ENCODE measurements at regions not wholly inside any gene's neighbourhood (a gene's known extent, or its start where the extent isn't known, plus 50 kb on each side); places are given as distances from the start of the nearest gene placed in this dataset.

DNA sequence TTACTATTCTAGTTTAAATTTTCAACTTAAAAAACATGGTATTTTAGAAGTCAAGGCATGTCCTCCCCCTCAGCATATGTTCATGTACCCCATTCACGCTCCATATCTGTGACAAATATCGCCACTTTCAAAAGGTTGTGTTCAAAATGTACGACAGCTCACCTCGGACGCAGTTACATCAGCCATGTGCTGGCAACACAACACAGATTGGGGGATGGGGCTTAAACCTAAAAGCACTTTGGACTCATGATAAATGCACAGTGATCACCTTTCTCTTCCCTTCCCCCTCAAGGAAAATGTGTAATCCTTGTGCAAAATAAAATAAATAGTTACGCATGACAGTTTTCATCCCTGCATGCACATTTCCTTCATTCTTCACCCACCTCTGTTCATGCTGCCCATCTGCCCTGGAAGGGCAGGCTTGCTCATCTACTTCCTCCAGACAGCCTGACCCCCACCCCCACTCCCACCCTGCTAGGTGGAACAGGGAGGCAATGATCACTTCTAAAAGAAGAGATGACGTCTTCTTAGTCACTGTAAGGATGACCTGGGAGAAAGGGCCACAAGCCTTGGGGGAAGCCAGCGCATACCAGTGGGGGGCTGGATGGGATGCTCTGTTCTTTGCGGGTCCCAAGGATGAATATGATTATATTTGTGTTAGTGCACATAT lies 271.4 kb upstream of the SEMA6D start:
- TF ChIP-seq, protein P1, sequence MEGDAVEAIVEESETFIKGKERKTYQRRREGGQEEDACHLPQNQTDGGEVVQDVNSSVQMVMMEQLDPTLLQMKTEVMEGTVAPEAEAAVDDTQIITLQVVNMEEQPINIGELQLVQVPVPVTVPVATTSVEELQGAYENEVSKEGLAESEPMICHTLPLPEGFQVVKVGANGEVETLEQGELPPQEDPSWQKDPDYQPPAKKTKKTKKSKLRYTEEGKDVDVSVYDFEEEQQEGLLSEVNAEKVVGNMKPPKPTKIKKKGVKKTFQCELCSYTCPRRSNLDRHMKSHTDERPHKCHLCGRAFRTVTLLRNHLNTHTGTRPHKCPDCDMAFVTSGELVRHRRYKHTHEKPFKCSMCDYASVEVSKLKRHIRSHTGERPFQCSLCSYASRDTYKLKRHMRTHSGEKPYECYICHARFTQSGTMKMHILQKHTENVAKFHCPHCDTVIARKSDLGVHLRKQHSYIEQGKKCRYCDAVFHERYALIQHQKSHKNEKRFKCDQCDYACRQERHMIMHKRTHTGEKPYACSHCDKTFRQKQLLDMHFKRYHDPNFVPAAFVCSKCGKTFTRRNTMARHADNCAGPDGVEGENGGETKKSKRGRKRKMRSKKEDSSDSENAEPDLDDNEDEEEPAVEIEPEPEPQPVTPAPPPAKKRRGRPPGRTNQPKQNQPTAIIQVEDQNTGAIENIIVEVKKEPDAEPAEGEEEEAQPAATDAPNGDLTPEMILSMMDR (IDR thresholded peaks at IDR 0.05): no peak
- no peak overlapping the region for H3K9ac ChIP-seq (ENCODE audit: low read depth in 2 of 2, low read length in 2 of 2)
- intact Hi-C loops (cut with DNase I): no loop called here

DNA sequence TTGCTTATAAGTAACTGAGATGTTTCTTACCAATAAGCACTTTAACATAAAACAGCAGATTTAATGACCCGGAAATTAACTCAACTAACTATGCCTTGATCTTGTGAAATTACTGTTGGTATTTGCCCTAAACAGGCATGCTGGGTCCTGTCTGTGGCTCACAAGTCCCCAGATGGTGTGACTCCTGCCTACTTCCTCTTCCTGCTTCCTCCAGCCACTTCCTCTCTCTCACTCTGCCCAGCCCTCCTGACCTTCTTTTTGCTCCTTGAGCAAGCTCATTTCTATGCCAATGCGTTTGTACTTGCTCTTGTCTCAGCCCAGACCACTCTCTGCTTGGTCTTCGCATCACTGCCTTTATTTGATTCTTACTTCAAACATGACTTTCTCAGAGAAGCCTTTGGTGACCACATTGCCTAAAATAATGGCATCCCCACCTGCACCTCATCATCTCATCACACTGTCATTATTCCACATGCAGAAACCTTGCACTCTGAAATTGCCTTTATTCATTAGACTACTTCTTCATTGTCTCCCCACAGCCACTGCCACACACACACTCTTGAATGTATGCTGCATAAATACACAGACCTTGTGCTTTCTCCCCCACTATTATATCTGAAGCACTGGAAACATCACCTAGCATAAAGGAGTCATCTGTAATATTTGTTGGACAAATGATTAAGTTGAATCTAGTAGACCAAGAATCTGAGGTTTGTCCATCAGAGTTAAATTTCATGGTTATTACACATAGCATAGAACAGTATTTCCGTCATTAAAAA lies 256.3 kb upstream of the SEMA6D start:
- H3K27me3 ChIP-seq: no peaks in the 10 kb centered on the region
- no peak for DNase-seq
- H3K27ac ChIP-seq: no peak overlapping the region
- H3K9ac ChIP-seq (ENCODE audit: low read depth in 2 of 2, low read length in 2 of 2): no peak overlapping the region
- H3K4me1 ChIP-seq: no peaks in the 10 kb centered on the region
- H3K9me3 ChIP-seq: no peaks in the 10 kb centered on the region
- intact Hi-C loops (cut with DNase I): no loop called here
- H3K36me3 ChIP-seq: no peaks in the 10 kb centered on the region
- TF ChIP-seq, protein P1 (IDR thresholded peaks at IDR 0.05): no peak
- H3K4me3 ChIP-seq: no peak overlapping the region

More for the DNA sequence above, 271.4 kb upstream of the SEMA6D start:
- Histone ChIP-seq H3K27ac (no peak overlapping the region), H3K4me1 (no peaks in the 10 kb centered on the region), H3K27me3 (no peaks in the 10 kb centered on the region), H3K36me3 (no peaks in the 10 kb centered on the region), H3K4me3 (no peak overlapping the region), H3K9me3 (no peaks in the 10 kb centered on the region)
- DNase-seq: no peak

DNA sequence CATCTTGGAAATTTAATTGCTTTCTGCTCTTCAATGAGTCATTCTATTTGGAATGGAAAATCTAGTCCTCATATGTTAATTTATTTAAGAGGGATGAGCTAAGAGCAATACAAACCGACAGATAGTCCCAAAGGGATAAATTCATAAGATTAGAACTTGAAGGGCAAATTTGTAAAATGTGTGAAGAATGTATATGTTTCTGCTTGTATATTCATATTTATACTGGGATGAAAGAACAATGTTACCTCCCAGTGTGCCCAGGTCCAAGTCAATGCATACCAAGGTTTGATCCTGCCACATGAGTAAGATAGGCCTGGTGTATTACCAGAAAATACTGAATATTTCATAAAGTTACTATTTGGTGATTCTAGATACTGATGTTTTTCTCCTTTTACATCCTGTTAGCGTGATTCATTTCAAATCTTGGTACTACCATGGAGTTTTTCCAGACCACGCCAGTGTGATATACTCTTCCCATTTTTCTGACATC lies 255.6 kb upstream of the SEMA6D start:
- Histone ChIP-seq H3K27ac (no peak overlapping the region), H3K27me3 (no peaks in the 10 kb centered on the region), H3K36me3 (no peaks in the 10 kb centered on the region), H3K4me3 (no peak overlapping the region), H3K9me3 (no peaks in the 10 kb centered on the region), H3K9ac (ENCODE audit: low read depth in 2 of 2, low read length in 2 of 2) (no peak overlapping the region), H3K4me1 (no peaks in the 10 kb centered on the region)
- intact Hi-C loops (cut with DNase I): no loop called here
- no peak for DNase-seq
- TF ChIP-seq, protein P1 (IDR thresholded peaks at IDR 0.05): no peak

DNA sequence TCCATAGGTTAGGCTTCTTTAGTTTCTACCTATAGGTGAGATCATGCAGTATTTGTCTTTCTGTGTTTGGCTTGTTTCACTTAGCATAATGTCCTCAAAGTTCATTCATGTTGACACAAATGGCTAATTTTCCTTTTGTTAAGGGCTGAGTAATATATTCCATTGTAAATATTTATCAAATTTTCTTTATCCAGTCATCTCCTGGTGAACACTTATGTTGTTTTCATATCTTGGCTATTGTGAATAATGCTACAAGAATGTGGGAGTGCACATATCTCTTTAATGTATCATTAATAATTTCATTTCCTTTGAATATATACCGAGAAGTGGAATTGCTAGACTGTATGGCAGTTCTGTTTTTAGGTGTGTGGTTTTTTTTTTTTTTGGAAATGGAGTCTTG lies 250.9 kb upstream of the SEMA6D start:
- Histone ChIP-seq H3K4me3 (no peak overlapping the region), H3K9me3 (no peaks in the 10 kb centered on the region), H3K4me1 (no peaks in the 10 kb centered on the region), H3K36me3 (no peaks in the 10 kb centered on the region), H3K9ac (ENCODE audit: low read depth in 2 of 2, low read length in 2 of 2) (no peak overlapping the region), H3K27ac (no peak overlapping the region), H3K27me3 (no peaks in the 10 kb centered on the region)
- DNase-seq: no peak
- TF ChIP-seq, protein P1 (IDR thresholded peaks at IDR 0.05): no peak
- intact Hi-C loops (cut with DNase I): no loop called here

DNA sequence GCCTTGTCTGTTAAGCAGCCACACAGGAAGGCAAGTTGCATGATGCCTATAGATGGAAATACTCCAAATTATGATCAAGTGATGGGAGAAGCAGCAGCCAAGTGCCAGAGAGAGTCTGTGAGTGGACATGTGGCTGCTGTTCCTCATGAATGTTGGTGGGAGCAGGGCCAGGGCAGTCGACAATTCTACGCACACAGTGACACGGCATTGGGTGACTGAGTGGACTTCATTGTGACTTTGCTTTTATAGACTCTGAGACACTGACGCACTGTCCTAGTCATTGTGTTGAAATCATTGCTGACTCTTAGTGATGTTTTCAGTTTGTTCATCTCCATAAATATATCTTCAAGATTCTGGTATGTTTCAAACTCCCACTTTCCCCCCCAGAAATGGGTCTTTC lies 246.3 kb upstream of the SEMA6D start:
- H3K4me3 ChIP-seq: no peak overlapping the region
- H3K36me3 ChIP-seq: no peaks in the 10 kb centered on the region
- DNase-seq: no peak
- H3K27ac ChIP-seq: no peak overlapping the region
- H3K9ac ChIP-seq (ENCODE audit: low read depth in 2 of 2, low read length in 2 of 2): no peak overlapping the region
- no peaks in the 10 kb centered on the region for H3K4me1 ChIP-seq
- TF ChIP-seq, protein P1 (IDR thresholded peaks at IDR 0.05): no peak
- no peaks in the 10 kb centered on the region for H3K27me3 ChIP-seq
- intact Hi-C loops (cut with DNase I): loop anchor here (5.0 kb wide), 1 partner anchor 516 kb away; no protein-coding TSS in a partner anchor
- no peaks in the 10 kb centered on the region for H3K9me3 ChIP-seq

Data from colonic mucosa (tissue), 4 donors.